GM11168 (cell line): ENCODE measurements at regions not wholly inside any gene's neighbourhood (a gene's known extent, or its start where the extent isn't known, plus 50 kb on each side); places are given as distances from the start of the nearest gene placed in this dataset.

Experiments used
- in situ Hi-C: fragments of 300-500 bp; cut with MboI; formaldehyde crosslinking; loops from one replicate; pipeline ENCODE4 v1.12.0; 2022; ENCODE audit warnings: low sequenced_read_pairs; ENCODE audit not compliant: unreplicated experiment

GRCh38 chr21:14699433-14700407 lies 153.6 kb upstream of the SAMSN1 start:
- in situ Hi-C loops: no loop called here

DNA sequence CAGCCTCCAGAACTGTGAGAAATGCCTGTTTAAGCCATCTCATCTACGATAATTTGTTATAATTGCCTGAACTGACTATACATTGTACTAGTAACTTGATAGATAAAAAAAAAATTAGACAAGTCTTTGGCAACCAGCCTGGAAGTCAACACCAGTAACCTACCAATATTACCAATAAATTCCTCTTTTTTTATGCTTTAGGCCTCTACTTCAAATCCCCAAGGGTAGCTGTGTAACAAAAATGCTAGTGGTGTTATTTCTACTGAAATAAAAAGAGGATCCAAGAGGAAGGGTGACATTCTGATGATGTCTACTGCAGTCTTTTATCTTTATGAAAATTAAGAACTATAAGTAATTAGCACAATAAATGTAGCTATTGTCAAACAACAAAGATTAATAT lies 151.7 kb upstream of the SAMSN1 start:
- in situ Hi-C loops: no loop called here

DNA sequence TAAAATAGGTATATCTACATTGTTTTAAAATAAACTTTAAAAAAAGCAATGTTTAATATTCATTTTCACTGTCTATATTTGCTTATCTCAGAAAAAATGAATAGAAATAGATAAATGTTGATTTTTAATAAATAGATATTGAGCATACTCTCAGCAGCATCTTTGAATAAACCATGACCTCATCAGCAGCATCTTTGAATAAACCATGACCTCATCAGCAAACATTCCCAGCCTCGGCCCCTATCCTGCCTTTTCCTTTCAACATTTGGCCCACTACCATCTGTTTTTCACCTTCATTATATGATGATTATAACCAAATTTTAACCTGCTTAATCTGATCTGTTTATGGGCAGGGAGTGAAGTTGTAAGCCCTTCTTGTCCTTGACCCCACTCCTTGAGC lies 148.7 kb upstream of the SAMSN1 start:
- in situ Hi-C loops: loop anchor here (5.0 kb wide), 1 partner anchor 158 kb away; no protein-coding TSS in a partner anchor

DNA sequence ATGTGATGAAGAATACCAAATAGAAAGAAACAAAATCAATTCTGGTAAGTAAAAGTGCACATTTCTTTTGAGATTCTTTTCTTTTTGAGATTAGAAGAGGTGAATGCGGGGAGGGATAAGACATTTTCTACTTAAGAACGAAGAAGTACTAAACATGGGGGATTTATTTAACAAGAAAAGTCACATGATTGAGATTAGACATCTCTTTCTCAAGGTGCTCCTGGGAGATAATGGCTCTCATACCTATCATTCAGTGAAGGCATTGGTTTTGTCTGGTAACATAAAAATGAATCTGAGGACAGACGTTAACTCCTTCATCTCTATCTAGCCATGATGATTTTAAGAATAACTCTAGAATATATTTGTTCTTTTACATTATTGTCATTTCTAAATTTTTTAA lies 147.9 kb upstream of the SAMSN1 start:
- in situ Hi-C loops: loop anchor here (5.0 kb wide), 1 partner anchor 157 kb away; no protein-coding TSS in a partner anchor

- in situ Hi-C loops: loop anchor here (5.0 kb wide), 1 partner anchor 155 kb away; no protein-coding TSS in a partner anchor
These were observed 145.8 kb upstream of the SAMSN1 start for GRCh38 chr21:14691914-14692313.

GRCh38 chr21:14690886-14691285 lies 144.8 kb upstream of the SAMSN1 start:
- in situ Hi-C loops: loop anchor here (5.0 kb wide), 1 partner anchor 154 kb away; no protein-coding TSS in a partner anchor

DNA sequence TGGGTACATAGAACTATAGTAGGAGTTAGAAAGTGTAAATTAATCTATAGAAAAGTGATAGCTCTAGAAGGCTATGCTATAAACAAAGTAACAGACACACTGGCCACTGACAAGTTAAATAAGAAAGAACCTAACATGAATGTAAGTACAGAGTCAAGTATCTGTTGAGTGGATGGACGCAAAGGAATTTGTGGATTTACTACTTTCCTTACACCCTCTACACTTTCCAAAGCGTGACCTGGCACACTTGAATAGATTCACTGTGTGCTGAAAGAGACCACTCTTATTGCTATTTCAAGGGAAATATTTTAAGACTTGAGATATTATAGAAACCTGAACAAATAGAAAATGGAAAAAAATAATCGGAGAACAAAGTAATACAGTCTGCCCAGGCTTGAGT lies 142.8 kb upstream of the SAMSN1 start:
- in situ Hi-C loops: no loop called here

DNA sequence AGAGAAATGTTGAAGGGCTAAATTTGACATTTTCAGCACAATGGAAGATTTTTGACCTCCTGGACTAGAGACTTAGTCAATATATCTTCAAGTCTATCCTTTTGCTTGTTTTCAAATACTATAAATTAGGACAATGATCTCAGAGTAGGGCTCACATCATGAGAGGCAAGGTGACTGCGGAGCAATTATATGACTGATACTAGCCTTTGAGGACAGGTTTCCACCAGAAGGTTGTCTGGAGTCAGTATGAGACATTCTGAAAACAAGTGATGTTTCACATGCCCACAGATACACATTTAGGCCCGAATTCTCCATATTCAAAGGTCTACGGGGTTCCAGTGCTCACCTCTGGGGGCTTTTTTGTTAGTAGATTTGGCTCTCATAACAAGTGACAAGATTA lies 142.3 kb upstream of the SAMSN1 start:
- in situ Hi-C loops: no loop called here

DNA sequence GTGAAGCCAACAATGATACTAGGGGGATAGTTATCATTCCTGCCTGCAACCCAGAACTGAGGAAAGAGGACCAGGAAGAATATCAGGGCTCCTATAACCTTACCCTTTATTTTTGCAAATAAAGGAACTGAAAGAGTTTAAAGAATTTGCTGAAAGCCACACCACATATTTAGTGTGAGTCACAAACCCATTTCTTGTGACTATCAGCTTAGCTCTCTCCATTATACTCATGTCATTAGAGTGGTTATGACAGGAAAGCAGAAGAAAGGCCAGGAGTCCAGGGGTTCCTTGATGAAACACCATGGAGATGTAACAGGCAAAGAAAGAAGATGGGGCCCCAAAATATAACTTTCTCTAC lies 141.1 kb upstream of the SAMSN1 start:
- in situ Hi-C loops: no loop called here

GRCh38 chr21:14686466-14687267 lies 140.6 kb upstream of the SAMSN1 start:
- in situ Hi-C loops: no loop called here

DNA sequence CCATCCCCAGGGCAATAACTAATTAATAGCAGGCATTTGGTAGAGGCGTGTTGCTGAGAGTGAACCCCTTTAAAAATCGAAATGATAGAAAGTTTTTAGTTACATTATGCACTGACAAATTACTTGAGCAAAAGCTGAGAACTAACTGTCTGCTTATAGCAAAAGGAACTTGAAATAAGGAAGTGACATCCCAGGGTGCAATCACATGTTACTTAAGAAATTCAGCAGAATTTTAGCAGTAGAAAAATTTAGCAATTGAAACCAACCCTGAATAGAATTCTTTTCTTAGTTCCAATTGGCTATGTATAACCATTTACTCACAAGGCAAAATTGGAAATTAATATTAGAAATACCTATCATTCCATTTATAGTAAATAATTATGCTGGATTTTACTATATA lies 139.5 kb upstream of the SAMSN1 start:
- in situ Hi-C loops: no loop called here

DNA sequence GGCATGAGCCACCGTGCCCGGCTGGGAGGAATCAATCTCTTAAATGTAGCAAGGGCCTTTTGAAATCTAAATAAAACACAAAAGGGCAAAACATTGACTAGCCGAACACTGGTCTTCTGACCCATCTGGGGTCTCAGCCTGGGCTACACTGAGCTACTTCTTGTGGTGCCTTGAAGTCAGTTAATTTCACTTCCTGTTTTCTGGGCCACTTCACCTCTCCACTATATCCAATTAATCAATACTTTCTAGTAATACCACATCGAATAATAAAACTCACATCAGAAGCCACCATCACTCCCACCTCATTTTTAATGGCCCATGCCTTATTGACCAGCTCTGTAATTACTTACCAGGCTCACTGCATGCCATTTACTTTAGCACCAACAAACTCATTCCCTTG lies 138.0 kb upstream of the SAMSN1 start:
- in situ Hi-C loops: no loop called here

GRCh38 chr21:14683063-14683462 lies 136.9 kb upstream of the SAMSN1 start:
- in situ Hi-C loops: no loop called here

DNA sequence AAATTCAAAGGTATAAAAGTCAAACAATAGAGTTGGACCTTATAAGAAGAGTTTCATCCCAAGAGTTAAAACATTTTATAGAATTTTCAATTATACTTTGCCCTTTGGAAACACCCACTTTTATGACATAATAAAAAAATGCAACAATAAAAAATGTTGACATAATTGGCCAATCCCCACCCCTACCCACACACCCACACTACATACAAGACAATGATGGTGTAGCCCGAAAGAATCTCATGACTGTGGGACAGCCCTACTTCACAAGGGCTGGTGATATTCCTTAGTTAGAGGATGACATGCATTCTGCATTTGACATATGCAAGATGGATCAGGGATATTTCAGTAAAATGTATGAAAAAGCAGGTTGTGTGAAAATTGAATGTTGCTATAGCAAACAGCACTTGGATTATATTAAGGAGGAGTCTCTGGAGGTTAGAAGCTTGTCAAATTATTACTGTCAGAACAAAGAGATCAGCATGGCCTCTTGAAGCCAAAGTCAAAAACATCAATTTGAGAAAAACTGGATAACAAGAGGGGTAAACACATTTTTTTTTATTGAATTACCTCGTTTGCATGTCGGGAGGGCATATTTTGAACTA lies 133.0 kb upstream of the SAMSN1 start:
- in situ Hi-C loops: no loop called here

DNA sequence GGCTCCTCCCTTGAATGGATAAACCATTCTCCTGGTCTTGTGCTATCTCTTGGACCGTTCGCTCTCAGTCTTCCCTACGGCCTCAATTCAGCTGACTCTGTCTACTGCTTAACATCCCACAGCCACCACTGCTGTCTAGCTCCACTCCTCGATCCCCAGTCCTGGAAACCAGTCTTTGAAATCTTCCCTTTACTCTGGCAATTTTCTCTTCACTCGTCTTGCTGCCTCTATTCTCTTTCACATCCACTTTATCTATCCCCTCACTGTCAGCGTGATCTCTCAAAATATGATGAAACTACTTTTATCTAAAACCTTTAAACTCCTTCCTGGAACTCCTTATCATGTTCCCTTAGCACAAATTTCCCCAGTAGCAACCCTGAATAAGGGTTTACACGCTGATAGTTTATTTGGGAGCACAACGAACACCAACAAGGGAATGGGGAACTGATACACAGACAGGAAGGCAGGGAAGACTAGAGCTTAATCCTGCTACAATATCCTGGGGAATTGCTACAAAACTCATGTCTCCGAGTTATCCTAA lies 131.6 kb upstream of the SAMSN1 start:
- in situ Hi-C loops: no loop called here

- in situ Hi-C loops: no loop called here
These were observed 130.9 kb upstream of the SAMSN1 start for GRCh38 chr21:14677013-14677412.

DNA sequence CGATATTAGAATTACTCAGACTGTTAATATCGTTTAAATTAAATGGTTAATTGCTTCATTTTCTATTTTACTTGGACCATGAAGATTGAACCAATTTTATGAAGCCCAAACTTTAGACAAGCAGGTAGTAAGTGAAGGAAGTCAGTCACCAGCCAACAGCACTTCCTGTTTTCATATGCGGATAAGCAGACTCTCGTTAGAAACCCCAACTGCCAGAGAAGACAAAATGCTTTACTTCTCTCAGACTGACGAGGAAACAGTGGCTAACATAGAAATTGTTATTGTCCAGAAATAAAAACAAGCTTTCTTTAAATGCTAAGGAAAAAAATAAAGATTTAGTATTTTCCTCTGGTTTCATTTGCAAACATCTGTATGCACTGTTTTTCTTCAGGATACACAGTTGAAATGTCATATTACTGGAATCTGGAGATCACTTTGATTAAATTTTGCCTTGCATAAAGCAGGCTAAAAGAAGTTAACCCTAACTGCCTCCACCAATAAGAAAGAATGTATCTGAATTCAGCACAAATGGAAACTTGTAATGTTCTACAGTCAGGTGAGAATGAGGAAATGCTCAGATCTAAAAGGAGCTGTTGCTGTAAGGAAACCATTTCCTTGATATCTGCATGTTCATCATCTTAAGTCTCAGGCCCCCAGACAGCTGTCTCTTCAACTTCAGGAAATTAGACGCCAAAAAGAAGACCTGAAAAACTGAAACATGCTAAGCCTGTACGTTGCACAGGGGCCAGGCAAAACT lies 129.8 kb upstream of the SAMSN1 start:
- in situ Hi-C loops: no loop called here

DNA sequence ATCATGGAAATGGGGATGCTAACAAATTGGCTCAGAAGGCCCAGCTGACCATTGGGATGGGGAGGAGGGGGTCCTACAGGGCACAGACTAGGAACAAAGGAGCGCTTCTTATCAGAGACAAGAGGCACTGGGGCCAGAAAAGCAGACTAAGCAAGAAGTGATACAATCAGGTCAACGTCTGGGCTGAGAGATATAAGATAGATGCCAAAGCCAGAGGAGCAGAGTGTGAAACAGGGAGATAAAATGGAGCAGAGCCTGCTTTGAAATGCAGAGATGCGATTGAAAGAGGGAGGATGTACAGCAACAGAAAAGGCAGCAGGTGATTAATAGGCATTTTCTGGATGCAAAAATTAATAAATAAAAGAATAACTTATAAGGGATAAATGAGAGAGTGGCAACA lies 127.5 kb upstream of the SAMSN1 start:
- in situ Hi-C loops: loop anchor here (25.0 kb wide), 1 partner anchor 1186 kb away; no protein-coding TSS in a partner anchor

- in situ Hi-C loops: loop anchor here (25.0 kb wide), 1 partner anchor 1185 kb away; no protein-coding TSS in a partner anchor
These were observed 126.4 kb upstream of the SAMSN1 start for GRCh38 chr21:14672466-14672865.
